ENCODE measurements at regions not wholly inside any gene's neighbourhood (a gene's known extent, or its start where the extent isn't known, plus 50 kb on each side); places are given as distances from the start of the nearest gene placed in this dataset.

DNA sequence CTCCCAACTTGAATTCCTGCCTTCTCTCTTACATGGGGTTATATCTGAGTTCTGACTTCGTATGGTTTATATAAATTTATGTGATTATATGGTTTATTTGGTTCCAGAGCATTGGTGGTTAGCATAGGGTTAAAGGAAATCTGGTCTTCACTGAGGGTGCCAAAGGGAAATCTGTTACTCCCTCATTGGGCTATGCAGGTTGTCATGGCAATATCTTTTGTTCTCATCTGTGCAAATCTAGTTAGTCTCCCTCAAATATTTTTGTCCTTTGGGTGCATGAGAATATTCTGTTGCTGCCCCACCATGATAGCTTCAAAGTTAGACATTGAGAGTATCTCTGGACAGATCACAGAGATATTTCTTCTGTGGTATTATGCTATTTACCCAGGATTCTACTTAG lies 71.8 kb upstream of the OTUD4 start:
- CTCF ChIA-PET = no interaction called here
- no peak overlapping the region for H3K27ac ChIP-seq (ENCODE audit: insufficient read depth, low read depth, low read length)
- no peak overlapping the region for H3K4me3 ChIP-seq (replicated peaks in 1 of 3; ENCODE audit: insufficient read depth in 1 of 3, low read depth in 1 of 3, low read length in 3 of 3)
- H3K36me3 ChIP-seq (ENCODE audit: control insufficient read depth in 2 of 2, extremely low read depth in 1 of 2, insufficient read depth in 2 of 2, low read length in 2 of 2) = no peaks in the 10 kb centered on the region
- no peaks in the 10 kb centered on the region for H4K20me1 ChIP-seq (replicated peaks; ENCODE audit: control insufficient read depth, extremely low read depth, insufficient read depth, low read length)
- H3K9ac ChIP-seq (replicated peaks; ENCODE audit: extremely low read depth, insufficient read depth, low read length) = no peak overlapping the region
- POLR2A ChIA-PET = no interaction called here
- BruUV-seq (replicated peaks) = no TSS peak
- H3K4me1 ChIP-seq (ENCODE audit: control insufficient read depth, extremely low read depth, insufficient read depth, low read length) = no peaks in the 10 kb centered on the region
- intact Hi-C loops (cut with micrococcal nuclease) (no loop called here), dilution Hi-C loops (cut with MboI; ENCODE audit: extremely low pct_ligation_motif_present, low sequenced_read_pairs) (no loop called here)
- no peak overlapping the region for H3K4me2 ChIP-seq (ENCODE audit: insufficient read depth, low read length)
- H3K9me3 ChIP-seq (replicated peaks; ENCODE audit: control insufficient read depth, insufficient read depth, low read length) = no peaks in the 10 kb centered on the region
- no peak for DNase-seq (ENCODE audit: low read depth, low spot score)
- TF ChIP-seq FOS (IDR thresholded peaks at IDR 0.05; ENCODE audit: borderline replicate concordance, insufficient read depth, low read length) (no peak), POLR2A (IDR thresholded peaks at IDR 0.05; ENCODE audit: low read depth, low read length) (no peak)
- TF ChIP-seq, protein P1, sequence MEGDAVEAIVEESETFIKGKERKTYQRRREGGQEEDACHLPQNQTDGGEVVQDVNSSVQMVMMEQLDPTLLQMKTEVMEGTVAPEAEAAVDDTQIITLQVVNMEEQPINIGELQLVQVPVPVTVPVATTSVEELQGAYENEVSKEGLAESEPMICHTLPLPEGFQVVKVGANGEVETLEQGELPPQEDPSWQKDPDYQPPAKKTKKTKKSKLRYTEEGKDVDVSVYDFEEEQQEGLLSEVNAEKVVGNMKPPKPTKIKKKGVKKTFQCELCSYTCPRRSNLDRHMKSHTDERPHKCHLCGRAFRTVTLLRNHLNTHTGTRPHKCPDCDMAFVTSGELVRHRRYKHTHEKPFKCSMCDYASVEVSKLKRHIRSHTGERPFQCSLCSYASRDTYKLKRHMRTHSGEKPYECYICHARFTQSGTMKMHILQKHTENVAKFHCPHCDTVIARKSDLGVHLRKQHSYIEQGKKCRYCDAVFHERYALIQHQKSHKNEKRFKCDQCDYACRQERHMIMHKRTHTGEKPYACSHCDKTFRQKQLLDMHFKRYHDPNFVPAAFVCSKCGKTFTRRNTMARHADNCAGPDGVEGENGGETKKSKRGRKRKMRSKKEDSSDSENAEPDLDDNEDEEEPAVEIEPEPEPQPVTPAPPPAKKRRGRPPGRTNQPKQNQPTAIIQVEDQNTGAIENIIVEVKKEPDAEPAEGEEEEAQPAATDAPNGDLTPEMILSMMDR (IDR thresholded peaks at IDR 0.05; ENCODE audit: extremely low read depth in 1 of 2, insufficient read depth in 1 of 2, low read depth in 1 of 2, low read length in 2 of 2) = no peak
- H3K9me1 ChIP-seq (replicated peaks; ENCODE audit: control insufficient read depth, extremely low read depth, insufficient read depth, low read length) = no peaks in the 10 kb centered on the region
- peaks cover 16 to 18% of the 10 kb centered on the region in 2 experiments for H3K27me3 ChIP-seq (ENCODE audit: control insufficient read depth in 2 of 2, insufficient read depth in 2 of 2, low read length in 2 of 2)
- H2AFZ ChIP-seq (ENCODE audit: low read depth, low read length) = no peak overlapping the region
- no peaks in the 10 kb centered on the region for H3K79me2 ChIP-seq (ENCODE audit: control insufficient read depth, insufficient read depth, low read length)
- FAIRE-seq = no peak

DNA sequence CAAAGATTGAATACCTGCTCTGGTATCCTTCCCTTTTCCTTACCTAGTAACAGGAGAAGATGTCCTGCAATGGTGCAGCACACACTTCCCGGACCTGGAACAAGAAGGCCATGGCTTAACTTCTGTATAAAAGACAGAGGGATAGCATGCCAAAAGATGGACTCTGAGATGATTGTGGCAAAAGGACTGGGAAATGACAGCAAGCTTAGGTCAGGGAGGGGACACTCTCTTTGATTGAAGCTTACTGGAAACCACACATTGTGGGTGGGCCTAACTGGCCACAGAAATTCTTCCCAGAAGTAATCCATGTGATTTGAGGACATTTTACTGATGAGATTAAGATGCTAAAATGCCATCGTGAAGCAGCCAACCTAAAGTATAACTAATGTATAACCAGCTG lies 71.0 kb upstream of the OTUD4 start:
- dilution Hi-C loops (cut with MboI; ENCODE audit: extremely low pct_ligation_motif_present, low sequenced_read_pairs) (no loop called here), intact Hi-C loops (cut with micrococcal nuclease) (no loop called here)
- Histone ChIP-seq H3K36me3 (ENCODE audit: control insufficient read depth in 2 of 2, extremely low read depth in 1 of 2, insufficient read depth in 2 of 2, low read length in 2 of 2) (no peaks in the 10 kb centered on the region), H3K27me3 (ENCODE audit: control insufficient read depth in 2 of 2, insufficient read depth in 2 of 2, low read length in 2 of 2) (peaks cover 16 to 18% of the 10 kb centered on the region in 2 experiments), H2AFZ (ENCODE audit: low read depth, low read length) (no peak overlapping the region), H3K9me3 (replicated peaks; ENCODE audit: control insufficient read depth, insufficient read depth, low read length) (no peaks in the 10 kb centered on the region), H3K4me1 (ENCODE audit: control insufficient read depth, extremely low read depth, insufficient read depth, low read length) (no peaks in the 10 kb centered on the region), H3K9me1 (replicated peaks; ENCODE audit: control insufficient read depth, extremely low read depth, insufficient read depth, low read length) (no peaks in the 10 kb centered on the region), H3K79me2 (ENCODE audit: control insufficient read depth, insufficient read depth, low read length) (no peaks in the 10 kb centered on the region), H3K27ac (ENCODE audit: insufficient read depth, low read depth, low read length) (no peak overlapping the region), H3K4me2 (ENCODE audit: insufficient read depth, low read length) (no peak overlapping the region), H3K4me3 (replicated peaks in 1 of 3; ENCODE audit: insufficient read depth in 1 of 3, low read depth in 1 of 3, low read length in 3 of 3) (no peak overlapping the region), H4K20me1 (replicated peaks; ENCODE audit: control insufficient read depth, extremely low read depth, insufficient read depth, low read length) (no peaks in the 10 kb centered on the region), H3K9ac (replicated peaks; ENCODE audit: extremely low read depth, insufficient read depth, low read length) (no peak overlapping the region)
- FAIRE-seq = no peak
- TF ChIP-seq POLR2A (IDR thresholded peaks at IDR 0.05; ENCODE audit: low read depth, low read length) (no peak), POLR2AphosphoS5 (IDR thresholded peaks at IDR 0.05; ENCODE audit: insufficient read depth, low read depth, low read length) (no peak), EZH2 (IDR thresholded peaks at IDR 0.05; ENCODE audit: borderline replicate concordance, low read depth, low read length, severe bottlenecking) (no peak), MYC (IDR thresholded peaks at IDR 0.05; ENCODE audit: low read depth, low read length) (no peak), JUN (IDR thresholded peaks at IDR 0.05; ENCODE audit: borderline replicate concordance, insufficient read depth, insufficient read length, low read depth) (no peak)
- TF ChIP-seq, protein P2, sequence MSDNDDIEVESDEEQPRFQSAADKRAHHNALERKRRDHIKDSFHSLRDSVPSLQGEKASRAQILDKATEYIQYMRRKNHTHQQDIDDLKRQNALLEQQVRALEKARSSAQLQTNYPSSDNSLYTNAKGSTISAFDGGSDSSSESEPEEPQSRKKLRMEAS (IDR thresholded peaks at IDR 0.05; ENCODE audit: insufficient read depth, insufficient read length) = no peak
- TF ChIP-seq, protein P1 (IDR thresholded peaks at IDR 0.05; ENCODE audit: extremely low read depth in 1 of 2, insufficient read depth in 1 of 2, low read depth in 1 of 2, low read length in 2 of 2) = no peak
- no TSS peak for BruUV-seq (replicated peaks)
- POLR2A ChIA-PET = no interaction called here
- no peak for DNase-seq (ENCODE audit: low read depth, low spot score)
- CTCF ChIA-PET = interaction anchor here (1.0 kb wide), 1 partner anchor 310 kb away, joined by 3 read pairs; no protein-coding TSS in a partner anchor

Data from endothelial cell of umbilical vein (primary cell).